Uterus (tissue), 2 donors: ENCODE measurements at regions not wholly inside any gene's neighbourhood (a gene's known extent, or its start where the extent isn't known, plus 50 kb on each side); places are given as distances from the start of the nearest gene placed in this dataset.

Experiments used
- CTCF ChIP-seq, 4 experiments: fragments of 200-600 bp in 2 of 4; fragments of 450-650 bp in 2 of 4; sonication (generic) in 2 of 4; IDR thresholded peaks; one replicate each; pipeline ENCODE4 v1.5.1; 2016 to 2019; ENCODE audit warnings: antibody characterized with exemption in 4 of 4, mild to moderate bottlenecking in 2 of 4, moderate library complexity in 1 of 4
- POLR2A ChIP-seq, 2 donors: fragments of 450-650 bp; IDR thresholded peaks; one replicate each; pipeline ENCODE4 v1.6.1; 2016; ENCODE audit warnings: antibody characterized with exemption in 2 of 2, mild to moderate bottlenecking in 1 of 2, moderate library complexity in 1 of 2

- TF ChIP-seq CTCF (IDR thresholded peaks at IDR 0.05) (no peak), POLR2A (IDR thresholded peaks at IDR 0.05) (no peak)
These were observed 127.2 kb upstream of the FRMPD4 start for GRCh38 chrX:12011075-12011474.
